ENCODE measurements at regions not wholly inside any gene's neighbourhood (a gene's known extent, or its start where the extent isn't known, plus 50 kb on each side); places are given as distances from the start of the nearest gene placed in this dataset.

GRCh38 chr10:3237530-3237929 is 64.9 kb upstream of the PITRM1 start:
- TF ChIP-seq GATA2 (IDR thresholded peaks at IDR 0.05; ENCODE audit: low read depth, low read length): no peak
- no peak for TF ChIP-seq GATA3 (IDR thresholded peaks at IDR 0.05; ENCODE audit: low read depth, low read length)

Measured in SH-SY5Y (cell line).